ENCODE measurements at regions not wholly inside any gene's neighbourhood (a gene's known extent, or its start where the extent isn't known, plus 50 kb on each side); places are given as distances from the start of the nearest gene placed in this dataset.

- intact Hi-C loops (cut with micrococcal nuclease): no loop called here
- CTCF ChIA-PET: no interaction called here
- no peak for ATAC-seq (ENCODE audit: low read depth)
- no peak overlapping the region for H2BK120ac ChIP-seq (ENCODE audit: low read depth, low read length)
- no peak overlapping the region for H3K56ac ChIP-seq (ENCODE audit: extremely low read depth, insufficient read depth, low read length)
- no peak overlapping the region for H3K9ac ChIP-seq (ENCODE audit: low read depth, low read length)
- H4K5ac ChIP-seq (ENCODE audit: low read depth, low read length): no peak overlapping the region
- no peaks in the 10 kb centered on the region for H3K79me1 ChIP-seq (ENCODE audit: low read depth in 1 of 2, low read length in 2 of 2)
- no peak overlapping the region for H4K8ac ChIP-seq (ENCODE audit: low read depth in 2 of 2, low read length in 2 of 2)
- no peak overlapping the region for H3K18ac ChIP-seq (ENCODE audit: low read depth, low read length)
- H3K9me1 ChIP-seq (ENCODE audit: insufficient read depth, low read length): no peaks in the 10 kb centered on the region
- H3K14ac ChIP-seq (replicated peaks; ENCODE audit: low read depth, low read length): no peak overlapping the region
- H2BK20ac ChIP-seq (ENCODE audit: low read depth, low read length): no peak overlapping the region
- no peak overlapping the region for H3K4me2 ChIP-seq (ENCODE audit: low read depth, low read length)
- DNase-seq: no peak
- no peaks in the 10 kb centered on the region for H3K9me3 ChIP-seq (ENCODE audit: control insufficient read depth, insufficient read depth, low read length)
- H2BK5ac ChIP-seq (ENCODE audit: low read depth, low read length, poor library complexity, severe bottlenecking): no peak overlapping the region
- POLR2A ChIA-PET (ENCODE audit: unreplicated experiment): no interaction called here
- in situ Hi-C loops (cut with MboI; ENCODE audit: low sequenced_read_pairs): no loop called here
- dilution Hi-C loops (cut with HindIII; ENCODE audit: low sequenced_read_pairs, unreplicated experiment): no loop called here
- BruUV-seq (replicated peaks): no TSS peak
- no peak overlapping the region for H3K4ac ChIP-seq (ENCODE audit: low read depth, low read length)
- no peaks in the 10 kb centered on the region for H3K36me3 ChIP-seq (ENCODE audit: control insufficient read depth, insufficient read depth, low read length)
- no peak overlapping the region for H3K4me3 ChIP-seq (ENCODE audit: insufficient read depth, low read depth, low read length)
- no peaks in the 10 kb centered on the region for H4K20me1 ChIP-seq (ENCODE audit: insufficient read depth, low read length)
- no peak overlapping the region for H2AFZ ChIP-seq (replicated peaks; ENCODE audit: low read length, poor library complexity)
- no peak overlapping the region for H2BK15ac ChIP-seq (ENCODE audit: low read depth, low read length)
- no peaks in the 10 kb centered on the region for H3K27me3 ChIP-seq (ENCODE audit: control insufficient read depth, insufficient read depth, low read length)
- no peak overlapping the region for H3K27ac ChIP-seq (ENCODE audit: insufficient read depth, low read length)
- no peak overlapping the region for H4K91ac ChIP-seq (ENCODE audit: insufficient read depth, low read depth, low read length)
- TF ChIP-seq ELK1 (IDR thresholded peaks at IDR 0.05; ENCODE audit: borderline replicate concordance, low read depth, low read length): no peak
- no peak for TF ChIP-seq RCOR1 (IDR thresholded peaks at IDR 0.05; ENCODE audit: insufficient replicate concordance, low read length)
- TF ChIP-seq BHLHE40 (IDR thresholded peaks at IDR 0.05; ENCODE audit: low read depth, low read length): no peak
- TF ChIP-seq MAFK (IDR thresholded peaks at IDR 0.05; ENCODE audit: low read depth, low read length): no peak
- no peak for TF ChIP-seq CEBPB (IDR thresholded peaks at IDR 0.05; ENCODE audit: low read depth, low read length)
- no peak for TF ChIP-seq RAD21 (IDR thresholded peaks at IDR 0.05; ENCODE audit: low read length)
- no peak for TF ChIP-seq FOS (IDR thresholded peaks at IDR 0.05; ENCODE audit: low read depth, low read length)
- no peak for TF ChIP-seq SMC3 (IDR thresholded peaks at IDR 0.05; ENCODE audit: low read depth, low read length)
- TF ChIP-seq RFX5 (IDR thresholded peaks at IDR 0.05; ENCODE audit: low read depth, low read length): no peak
- no peak for TF ChIP-seq CHD1 (IDR thresholded peaks at IDR 0.05; ENCODE audit: low read depth, low read length)
- TF ChIP-seq MXI1 (IDR thresholded peaks at IDR 0.05; ENCODE audit: borderline replicate concordance, low read depth, low read length): no peak
- TF ChIP-seq CTCF (conservative IDR thresholded peaks at IDR 0.05; ENCODE audit: low read depth, low read length): no peak
- no peak for TF ChIP-seq USF2 (IDR thresholded peaks at IDR 0.05; ENCODE audit: low read depth, low read length)
- TF ChIP-seq MAZ (IDR thresholded peaks at IDR 0.05; ENCODE audit: borderline replicate concordance, low read depth, low read length): no peak
- no peak for TF ChIP-seq NFE2L2 (IDR thresholded peaks at IDR 0.05; ENCODE audit: low read depth, low read length)
- no peak for TF ChIP-seq POLR2A (IDR thresholded peaks at IDR 0.05; ENCODE audit: low read depth, low read length)
- H3K23ac ChIP-seq (ENCODE audit: low read depth, low read length): no peak overlapping the region
- WGBS, 2 experiments (ENCODE audit: extremely low coverage in 2 of 2, insufficient read length in 1 of 2): no CpG with 5 or more reads among the region's 2 CpGs
- H3K4me1 ChIP-seq (ENCODE audit: control insufficient read depth, insufficient read depth, low read length): no peaks in the 10 kb centered on the region
- H2AK9ac ChIP-seq (replicated peaks; ENCODE audit: low read depth, low read length, poor library complexity): no peak overlapping the region
- no peak overlapping the region for H2AK5ac ChIP-seq (ENCODE audit: low read depth, low read length)
These were observed 70.1 kb upstream of the RAB18 start for GRCh38 chr10:27433976-27434375.
